Ascending aorta (tissue), 2 donors: ENCODE measurements at regions not wholly inside any gene's neighbourhood (a gene's known extent, or its start where the extent isn't known, plus 50 kb on each side); places are given as distances from the start of the nearest gene placed in this dataset.
A peak's percentile ranks its signal among the peaks of the same experiment; 100 is the strongest.

Experiments used
- DNase-seq, 2 donors: peaks; one replicate each; pipeline ENCODE4 v3.0.0-alpha.2; 2019; ENCODE audit warnings: low spot score in 2 of 2
- H3K27ac ChIP-seq, 2 donors: fragments of 200-600 bp; sonication (generic); one replicate each; pipeline ENCODE4 v1.5.1; 2016 to 2017; ENCODE audit warnings: mild to moderate bottlenecking in 1 of 2
- H3K27me3 ChIP-seq: fragments of 200-600 bp; sonication (generic); one replicate; pipeline ENCODE4 v1.5.1; 2017
- H3K36me3 ChIP-seq, 2 donors: fragments of 200-600 bp; sonication (generic); one replicate each; pipeline ENCODE4 v1.5.1; 2016
- H3K4me1 ChIP-seq, 2 donors: fragments of 200-600 bp; sonication (generic); one replicate each; pipeline ENCODE4 v1.5.1; 2016 to 2017; ENCODE audit warnings: mild to moderate bottlenecking in 1 of 2
- H3K4me3 ChIP-seq, 2 donors: fragments of 200-600 bp; sonication (generic); one replicate each; pipeline ENCODE4 v1.5.1; 2016 to 2017; ENCODE audit warnings: mild to moderate bottlenecking in 1 of 2
- H3K9me3 ChIP-seq, 2 donors: fragments of 200-600 bp; sonication (generic); one replicate each; pipeline ENCODE4 v1.5.1; 2016
- intact Hi-C: fragments of 100-400 bp; cut with DNase I; formaldehyde crosslinking; loops from one replicate; pipeline ENCODE4 v1.15.1; 2023
- TF ChIP-seq, protein P1 (sequence below), 3 experiments: fragments of 200-600 bp in 2 of 3; fragments of 450-650 bp in 1 of 3; sonication (generic) in 2 of 3; IDR thresholded peaks; one replicate each; pipeline ENCODE4 v1.5.1; 2016 to 2019; ENCODE audit warnings: antibody characterized with exemption in 3 of 3, mild to moderate bottlenecking in 1 of 3, moderate library complexity in 1 of 3

DNA sequence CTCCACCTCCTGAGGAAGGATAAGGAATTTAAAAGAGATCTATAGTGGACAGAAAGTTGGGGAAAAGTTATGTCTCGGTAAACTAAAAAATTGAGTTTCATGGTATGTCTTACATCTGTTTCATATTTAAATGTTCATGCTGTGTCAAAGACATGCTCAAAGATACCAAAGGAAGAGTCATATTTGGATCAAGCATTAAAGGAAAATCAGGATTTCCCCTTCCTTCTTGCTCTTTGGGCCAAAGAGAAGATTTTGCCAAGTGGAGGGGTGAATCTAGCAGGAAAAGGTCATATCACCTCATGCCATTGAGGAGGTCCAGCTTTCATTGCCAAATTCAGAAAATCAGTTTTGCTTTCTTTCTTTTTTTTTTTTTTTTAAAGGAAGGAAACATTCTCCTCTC, 192.4 kb downstream of the OGFRL1 start:
- intact Hi-C loops, result no loop called here
- Histone ChIP-seq H3K36me3 (no peaks in the 10 kb centered on the region), H3K4me1 (peaks cover 7 to 17% of the 10 kb centered on the region in 2 donors), H3K27ac (no peak overlapping the region), H3K27me3 (no peaks in the 10 kb centered on the region), H3K9me3 (no peaks in the 10 kb centered on the region), H3K4me3 (no peak overlapping the region)
- DNase-seq, result no peak
- TF ChIP-seq, protein P1, sequence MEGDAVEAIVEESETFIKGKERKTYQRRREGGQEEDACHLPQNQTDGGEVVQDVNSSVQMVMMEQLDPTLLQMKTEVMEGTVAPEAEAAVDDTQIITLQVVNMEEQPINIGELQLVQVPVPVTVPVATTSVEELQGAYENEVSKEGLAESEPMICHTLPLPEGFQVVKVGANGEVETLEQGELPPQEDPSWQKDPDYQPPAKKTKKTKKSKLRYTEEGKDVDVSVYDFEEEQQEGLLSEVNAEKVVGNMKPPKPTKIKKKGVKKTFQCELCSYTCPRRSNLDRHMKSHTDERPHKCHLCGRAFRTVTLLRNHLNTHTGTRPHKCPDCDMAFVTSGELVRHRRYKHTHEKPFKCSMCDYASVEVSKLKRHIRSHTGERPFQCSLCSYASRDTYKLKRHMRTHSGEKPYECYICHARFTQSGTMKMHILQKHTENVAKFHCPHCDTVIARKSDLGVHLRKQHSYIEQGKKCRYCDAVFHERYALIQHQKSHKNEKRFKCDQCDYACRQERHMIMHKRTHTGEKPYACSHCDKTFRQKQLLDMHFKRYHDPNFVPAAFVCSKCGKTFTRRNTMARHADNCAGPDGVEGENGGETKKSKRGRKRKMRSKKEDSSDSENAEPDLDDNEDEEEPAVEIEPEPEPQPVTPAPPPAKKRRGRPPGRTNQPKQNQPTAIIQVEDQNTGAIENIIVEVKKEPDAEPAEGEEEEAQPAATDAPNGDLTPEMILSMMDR (IDR thresholded peaks at IDR 0.05), result no peak

DNA sequence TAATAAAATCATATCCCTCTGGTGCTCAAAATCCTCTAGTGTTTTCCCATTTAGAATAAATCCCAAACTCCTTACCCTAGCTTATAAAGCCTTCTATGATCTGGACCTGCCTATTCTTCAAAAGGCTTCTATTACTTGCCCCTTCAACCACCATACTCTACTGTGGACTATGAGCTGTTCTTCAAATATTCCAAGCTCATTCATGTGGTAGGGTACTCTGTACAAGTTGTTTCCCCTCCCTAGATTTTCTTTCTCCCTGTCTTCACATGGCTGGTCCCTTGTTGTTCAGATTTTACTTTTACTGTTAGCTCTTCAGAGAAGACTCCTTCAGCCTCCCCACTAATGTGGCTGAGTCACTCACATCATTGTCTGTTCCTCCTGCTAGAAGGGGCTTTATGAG, 193.2 kb downstream of the OGFRL1 start:
- peak overlapping the region in 1 of 2 donors; percentile 28 for H3K27ac ChIP-seq
- no peaks in the 10 kb centered on the region for H3K27me3 ChIP-seq
- TF ChIP-seq, protein P1 (IDR thresholded peaks at IDR 0.05), result no peak
- H3K4me3 ChIP-seq, result no peak overlapping the region
- H3K4me1 ChIP-seq, result peaks cover 10 to 25% of the 10 kb centered on the region in 2 donors
- intact Hi-C loops, result no loop called here
- H3K36me3 ChIP-seq, result no peaks in the 10 kb centered on the region
- no peaks in the 10 kb centered on the region for H3K9me3 ChIP-seq
- DNase-seq, result no peak

DNA sequence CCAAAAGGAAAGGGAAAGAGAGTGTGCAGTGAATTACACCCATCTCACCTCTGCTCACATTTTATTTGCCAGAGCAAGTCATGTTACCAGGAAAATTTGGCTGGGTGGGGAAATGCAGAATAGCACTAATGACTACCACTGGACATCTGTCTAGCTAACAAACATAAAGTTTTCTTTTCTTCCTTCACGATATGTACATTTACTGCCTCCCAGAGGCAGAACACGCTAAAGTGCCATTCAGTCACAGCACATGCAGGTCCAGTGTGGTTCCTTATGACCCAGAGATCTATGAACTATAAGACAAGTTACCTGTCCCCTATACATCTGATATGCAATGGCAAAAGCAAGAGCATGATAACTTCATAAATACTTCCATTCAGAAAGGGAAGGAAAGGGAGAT, 194.1 kb downstream of the OGFRL1 start:
- Histone ChIP-seq H3K9me3 (no peaks in the 10 kb centered on the region), H3K4me3 (no peak overlapping the region), H3K4me1 (peaks cover 8 to 26% of the 10 kb centered on the region in 2 donors), H3K36me3 (no peaks in the 10 kb centered on the region), H3K27me3 (no peaks in the 10 kb centered on the region), H3K27ac (no peak overlapping the region)
- intact Hi-C loops, result no loop called here
- TF ChIP-seq, protein P1 (IDR thresholded peaks at IDR 0.05), result no peak
- no peak for DNase-seq

DNA sequence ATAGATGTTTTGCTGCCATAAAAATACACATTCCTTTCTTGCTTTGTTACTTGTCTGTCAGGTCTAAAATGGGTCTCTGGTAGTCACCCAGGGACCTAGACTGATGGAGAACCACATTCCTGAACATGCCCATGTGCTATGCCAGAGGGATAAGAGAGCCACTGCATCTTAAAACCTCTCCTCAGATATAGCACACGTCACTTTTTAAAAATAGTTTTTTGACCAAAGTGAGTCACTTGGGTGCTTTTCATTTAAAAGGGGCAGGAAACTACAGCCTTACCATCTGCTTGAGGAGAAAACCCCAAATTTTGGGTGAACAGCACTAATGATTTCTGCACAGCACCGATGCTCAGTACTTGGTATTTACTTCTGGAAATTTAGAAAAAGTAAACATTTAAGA, 197.8 kb downstream of the OGFRL1 start:
- no peak for DNase-seq
- no peaks in the 10 kb centered on the region for H3K9me3 ChIP-seq
- no peaks in the 10 kb centered on the region for H3K36me3 ChIP-seq
- H3K4me3 ChIP-seq, result no peak overlapping the region
- intact Hi-C loops, result no loop called here
- H3K27me3 ChIP-seq, result no peaks in the 10 kb centered on the region
- peak overlapping the region; percentile 17 to 59 for H3K27ac ChIP-seq
- peaks cover 5 to 23% of the 10 kb centered on the region in 2 donors for H3K4me1 ChIP-seq
- TF ChIP-seq, protein P1 (IDR thresholded peaks at IDR 0.05), result no peak

DNA sequence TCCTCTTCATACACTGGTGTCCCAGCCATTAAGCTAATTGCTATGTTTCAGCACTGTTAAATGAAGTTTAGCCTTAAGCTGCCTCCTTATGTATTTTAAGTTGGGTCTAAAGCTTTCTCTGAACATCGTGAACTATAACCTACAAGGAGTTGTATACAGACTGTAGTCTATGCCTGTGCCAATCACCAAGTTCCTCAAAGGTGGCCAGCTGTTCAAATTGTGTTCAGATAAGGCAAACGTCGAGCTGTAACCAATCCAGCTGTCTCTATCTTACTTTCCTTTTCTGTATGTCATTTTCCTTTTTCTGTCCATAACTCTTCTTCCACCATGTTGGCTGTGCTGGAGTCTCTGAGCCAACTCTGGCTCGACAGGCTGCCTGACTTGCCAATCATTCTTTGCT, 199.6 kb downstream of the OGFRL1 start:
- Histone ChIP-seq H3K4me1 (peaks cover 5 to 23% of the 10 kb centered on the region in 2 donors), H3K27ac (no peak overlapping the region), H3K27me3 (no peaks in the 10 kb centered on the region), H3K36me3 (no peaks in the 10 kb centered on the region), H3K9me3 (no peaks in the 10 kb centered on the region), H3K4me3 (no peak overlapping the region)
- TF ChIP-seq, protein P1 (IDR thresholded peaks at IDR 0.05), result no peak
- intact Hi-C loops, result no loop called here
- no peak for DNase-seq

DNA sequence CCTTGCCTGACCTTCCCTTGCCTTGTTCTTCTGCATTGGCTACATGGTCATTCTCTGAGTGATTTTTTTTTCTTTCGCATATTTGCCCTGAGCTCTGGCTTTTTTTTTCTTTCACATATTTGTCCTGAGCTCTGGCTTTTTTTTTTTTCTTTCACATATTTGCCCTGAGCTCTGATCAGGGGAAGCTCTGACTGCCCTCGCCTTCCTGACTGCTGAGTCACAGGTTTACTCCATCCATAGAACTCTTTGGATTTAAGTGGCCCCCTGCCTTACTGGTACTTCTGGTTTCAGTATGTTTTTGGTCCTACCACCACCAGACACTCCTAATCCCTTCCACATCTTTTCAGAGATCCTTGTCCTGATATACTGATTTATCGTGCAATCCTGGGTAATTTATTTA, 201.1 kb downstream of the OGFRL1 start:
- TF ChIP-seq, protein P1 (IDR thresholded peaks at IDR 0.05), result no peak
- Histone ChIP-seq H3K4me1 (peaks cover 5 to 23% of the 10 kb centered on the region in 2 donors), H3K27ac (peak overlapping the region; percentile 24 to 47), H3K36me3 (no peaks in the 10 kb centered on the region), H3K9me3 (no peaks in the 10 kb centered on the region), H3K4me3 (no peak overlapping the region), H3K27me3 (no peaks in the 10 kb centered on the region)
- peak in 1 of 2 donors; percentile 80 for DNase-seq
- intact Hi-C loops, result loop anchor here (5.0 kb wide), 1 partner anchor 67 kb away; no protein-coding TSS in a partner anchor
